HepG2 (cell line): ENCODE measurements at regions not wholly inside any gene's neighbourhood (a gene's known extent, or its start where the extent isn't known, plus 50 kb on each side); places are given as distances from the start of the nearest gene placed in this dataset.

Source experiments
- ATM ChIP-seq: fragments of 450-650 bp; IDR thresholded peaks from 2 replicates; pipeline ENCODE4 v1.7.1; 2017; ENCODE audit warnings: mild to moderate bottlenecking, borderline replicate concordance
- CREM ChIP-seq, 2 experiments: sonication (generic) in 1 of 2; formaldehyde crosslinking in 1 of 2; IDR thresholded peaks; 2 replicates each; pipeline versions ENCODE4 v1.4.0 to v1.6.1; 2016 to 2020; ENCODE audit warnings: antibody characterized with exemption in 1 of 2, mild to moderate bottlenecking in 1 of 2, missing genetic modification reagents in 1 of 2
- ETV5 ChIP-seq: IDR thresholded peaks from 2 replicates; pipeline ENCODE4 v1.6.1; 2018; ENCODE audit warnings: missing biosample characterization, missing genetic modification reagents, inconsistent platforms, borderline replicate concordance
- HDAC2 ChIP-seq: sonication (generic); formaldehyde crosslinking; IDR thresholded peaks from 2 replicates; pipeline ENCODE4 v1.4.0; 2020; ENCODE audit warnings: missing genetic modification reagents
- POLR2G ChIP-seq: fragments of 200-400 bp; formaldehyde crosslinking; IDR thresholded peaks from 2 replicates; pipeline ENCODE4 v1.6.1; 2018; ENCODE audit warnings: mild to moderate bottlenecking, low read depth, low read length, moderate library complexity
- PRPF4 ChIP-seq: fragments of 200-400 bp; formaldehyde crosslinking; IDR thresholded peaks from 2 replicates; pipeline ENCODE4 v1.6.1; 2016; ENCODE audit warnings: low read length, low read depth; ENCODE audit not compliant: poor library complexity, severe bottlenecking
- RARA ChIP-seq: IDR thresholded peaks from 2 replicates; pipeline ENCODE4 v1.6.1; 2016; ENCODE audit warnings: missing genetic modification reagents, missing compliant biosample characterization
- RXRA ChIP-seq: sonication (generic); formaldehyde crosslinking; IDR thresholded peaks from 2 replicates; pipeline ENCODE4 v1.5.1; 2020; ENCODE audit warnings: missing genetic modification reagents
- TCF7L2 ChIP-seq: IDR thresholded peaks from 2 replicates; pipeline ENCODE4 v1.6.1; 2011; ENCODE audit warnings: mild to moderate bottlenecking, low read depth, low read length, moderate library complexity
- TP53 ChIP-seq: sonication (generic); formaldehyde crosslinking; conservative IDR thresholded peaks from 2 replicates; pipeline ENCODE4 v1.4.0; 2020; ENCODE audit warnings: missing genetic modification reagents
- YEATS4 ChIP-seq: sonication (generic); formaldehyde crosslinking; IDR thresholded peaks from 2 replicates; pipeline ENCODE4 v1.4.0; 2020; ENCODE audit warnings: missing genetic modification reagents, borderline replicate concordance
- ZBTB38 ChIP-seq: sonication (generic); formaldehyde crosslinking; IDR thresholded peaks from 2 replicates; pipeline ENCODE4 v1.5.1; 2020; ENCODE audit warnings: mild to moderate bottlenecking, missing genetic modification reagents
- ZFP37 ChIP-seq: sonication (generic); formaldehyde crosslinking; IDR thresholded peaks from 2 replicates; pipeline ENCODE4 v1.4.0; 2020; ENCODE audit warnings: missing genetic modification reagents, borderline replicate concordance
- ZNF432 ChIP-seq: sonication (generic); formaldehyde crosslinking; IDR thresholded peaks from 2 replicates; pipeline ENCODE4 v1.5.0; 2020; ENCODE audit warnings: missing genetic modification reagents, mild to moderate bottlenecking, borderline replicate concordance
- ZNF556 ChIP-seq: sonication (generic); formaldehyde crosslinking; IDR thresholded peaks from 2 replicates; pipeline ENCODE4 v1.4.0; 2020; ENCODE audit warnings: mild to moderate bottlenecking, missing genetic modification reagents, borderline replicate concordance
- ZNF572 ChIP-seq: sonication (generic); formaldehyde crosslinking; IDR thresholded peaks from 2 replicates; pipeline ENCODE4 v1.5.1; 2020; ENCODE audit warnings: mild to moderate bottlenecking, missing genetic modification reagents
- TF ChIP-seq, protein P1 (sequence below): IDR thresholded peaks from 2 replicates; pipeline ENCODE4 v1.6.1; 2012; ENCODE audit warnings: inconsistent platforms
- TF ChIP-seq, protein P2 (sequence below): sonication (generic); formaldehyde crosslinking; conservative IDR thresholded peaks from 2 replicates; pipeline ENCODE4 v1.4.0; 2020; ENCODE audit warnings: mild to moderate bottlenecking, missing genetic modification reagents, moderate library complexity
- TF ChIP-seq, protein P3 (sequence below): sonication (generic); formaldehyde crosslinking; IDR thresholded peaks from 2 replicates; pipeline ENCODE4 v1.4.0; 2020; ENCODE audit warnings: missing genetic modification reagents

DNA sequence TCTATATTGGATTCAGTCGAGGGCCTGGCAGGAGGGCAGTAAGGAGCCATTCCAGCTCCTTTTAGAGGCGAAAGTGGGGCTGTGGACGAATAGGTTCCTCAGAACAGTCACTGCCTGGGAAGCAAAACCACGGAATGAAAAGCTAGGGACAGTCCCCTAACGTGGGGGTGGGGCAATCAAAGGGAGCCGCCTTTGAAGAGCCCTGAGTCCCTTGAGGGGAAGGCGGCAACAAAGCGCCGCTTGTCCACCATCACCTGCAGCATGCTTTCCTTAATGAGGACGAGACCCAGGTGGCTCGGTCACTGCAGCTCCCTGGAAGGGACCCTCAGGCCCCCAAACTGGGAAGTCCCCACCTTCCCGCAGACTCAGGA lies 184.7 kb downstream of the ETS2 start (continued):
- TF ChIP-seq, protein P1, sequence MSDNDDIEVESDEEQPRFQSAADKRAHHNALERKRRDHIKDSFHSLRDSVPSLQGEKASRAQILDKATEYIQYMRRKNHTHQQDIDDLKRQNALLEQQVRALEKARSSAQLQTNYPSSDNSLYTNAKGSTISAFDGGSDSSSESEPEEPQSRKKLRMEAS: 0 out of 2 replicates have a peak, but pooled peaks have one; percentile 23
- TF ChIP-seq CREM (IDR thresholded peaks at IDR 0.05) (peak; percentile 12; the same call in 1 of the 2 replicates), CREM (CRISPR knock-in tag; IDR thresholded peaks at IDR 0.05) (no peak), TP53 (CRISPR knock-in tag) (0 out of 2 replicates have a peak, but pooled peaks have one; percentile 31), ZNF572 (CRISPR knock-in tag) (no peak), HDAC2 (CRISPR knock-in tag) (0 out of 2 replicates have a peak, but pooled peaks have one; percentile 10), RXRA (CRISPR knock-in tag) (peak; percentile 58; the same call in 1 of the 2 replicates), ATM (no peak), YEATS4 (CRISPR knock-in tag) (peak; percentile 44; the same call in 1 of the 2 replicates), ZBTB38 (CRISPR knock-in tag) (peak; percentile 66; the same call in 1 of the 2 replicates), TCF7L2 (0 out of 2 replicates have a peak, but pooled peaks have one; percentile 57), RARA (peak; percentile 49), ZNF556 (CRISPR knock-in tag) (0 out of 2 replicates have a peak, but pooled peaks have one; percentile 3), POLR2G (peak; percentile 6; the same call in 1 of the 2 replicates), ZNF432 (CRISPR knock-in tag) (no peak), ETV5 (CRISPR knock-in tag) (peak; percentile 16; the same call in 1 of the 2 replicates), PRPF4 (peak; percentile 28), ZFP37 (0 out of 2 replicates have a peak, but pooled peaks have one; percentile 57)
- TF ChIP-seq, protein P2, sequence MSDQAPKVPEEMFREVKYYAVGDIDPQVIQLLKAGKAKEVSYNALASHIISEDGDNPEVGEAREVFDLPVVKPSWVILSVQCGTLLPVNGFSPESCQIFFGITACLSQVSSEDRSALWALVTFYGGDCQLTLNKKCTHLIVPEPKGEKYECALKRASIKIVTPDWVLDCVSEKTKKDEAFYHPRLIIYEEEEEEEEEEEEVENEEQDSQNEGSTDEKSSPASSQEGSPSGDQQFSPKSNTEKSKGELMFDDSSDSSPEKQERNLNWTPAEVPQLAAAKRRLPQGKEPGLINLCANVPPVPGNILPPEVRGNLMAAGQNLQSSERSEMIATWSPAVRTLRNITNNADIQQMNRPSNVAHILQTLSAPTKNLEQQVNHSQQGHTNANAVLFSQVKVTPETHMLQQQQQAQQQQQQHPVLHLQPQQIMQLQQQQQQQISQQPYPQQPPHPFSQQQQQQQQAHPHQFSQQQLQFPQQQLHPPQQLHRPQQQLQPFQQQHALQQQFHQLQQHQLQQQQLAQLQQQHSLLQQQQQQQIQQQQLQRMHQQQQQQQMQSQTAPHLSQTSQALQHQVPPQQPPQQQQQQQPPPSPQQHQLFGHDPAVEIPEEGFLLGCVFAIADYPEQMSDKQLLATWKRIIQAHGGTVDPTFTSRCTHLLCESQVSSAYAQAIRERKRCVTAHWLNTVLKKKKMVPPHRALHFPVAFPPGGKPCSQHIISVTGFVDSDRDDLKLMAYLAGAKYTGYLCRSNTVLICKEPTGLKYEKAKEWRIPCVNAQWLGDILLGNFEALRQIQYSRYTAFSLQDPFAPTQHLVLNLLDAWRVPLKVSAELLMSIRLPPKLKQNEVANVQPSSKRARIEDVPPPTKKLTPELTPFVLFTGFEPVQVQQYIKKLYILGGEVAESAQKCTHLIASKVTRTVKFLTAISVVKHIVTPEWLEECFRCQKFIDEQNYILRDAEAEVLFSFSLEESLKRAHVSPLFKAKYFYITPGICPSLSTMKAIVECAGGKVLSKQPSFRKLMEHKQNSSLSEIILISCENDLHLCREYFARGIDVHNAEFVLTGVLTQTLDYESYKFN (CRISPR knock-in tag): peak; percentile 17; the same call in 1 of the 2 replicates
- TF ChIP-seq, protein P3, sequence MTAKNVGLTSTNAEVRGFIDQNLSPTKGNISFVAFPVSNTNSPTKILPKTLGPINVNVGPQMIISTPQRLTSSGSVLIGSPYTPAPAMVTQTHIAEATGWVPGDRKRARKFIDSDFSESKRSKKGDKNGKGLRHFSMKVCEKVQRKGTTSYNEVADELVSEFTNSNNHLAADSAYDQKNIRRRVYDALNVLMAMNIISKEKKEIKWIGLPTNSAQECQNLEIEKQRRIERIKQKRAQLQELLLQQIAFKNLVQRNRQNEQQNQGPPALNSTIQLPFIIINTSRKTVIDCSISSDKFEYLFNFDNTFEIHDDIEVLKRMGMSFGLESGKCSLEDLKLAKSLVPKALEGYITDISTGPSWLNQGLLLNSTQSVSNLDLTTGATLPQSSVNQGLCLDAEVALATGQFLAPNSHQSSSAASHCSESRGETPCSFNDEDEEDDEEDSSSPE (CRISPR knock-in tag): 0 out of 2 replicates have a peak, but pooled peaks have one; percentile 22
